ENCODE measurements at regions not wholly inside any gene's neighbourhood (a gene's known extent, or its start where the extent isn't known, plus 50 kb on each side); places are given as distances from the start of the nearest gene placed in this dataset.
A peak's percentile ranks its signal among the peaks of the same experiment; 100 is the strongest.
"Not testable (repeated sequence)": the region's sequence is repeated elsewhere in the genome, so short reads cannot be mapped to it uniquely, and the experiment has no call there.

DNA sequence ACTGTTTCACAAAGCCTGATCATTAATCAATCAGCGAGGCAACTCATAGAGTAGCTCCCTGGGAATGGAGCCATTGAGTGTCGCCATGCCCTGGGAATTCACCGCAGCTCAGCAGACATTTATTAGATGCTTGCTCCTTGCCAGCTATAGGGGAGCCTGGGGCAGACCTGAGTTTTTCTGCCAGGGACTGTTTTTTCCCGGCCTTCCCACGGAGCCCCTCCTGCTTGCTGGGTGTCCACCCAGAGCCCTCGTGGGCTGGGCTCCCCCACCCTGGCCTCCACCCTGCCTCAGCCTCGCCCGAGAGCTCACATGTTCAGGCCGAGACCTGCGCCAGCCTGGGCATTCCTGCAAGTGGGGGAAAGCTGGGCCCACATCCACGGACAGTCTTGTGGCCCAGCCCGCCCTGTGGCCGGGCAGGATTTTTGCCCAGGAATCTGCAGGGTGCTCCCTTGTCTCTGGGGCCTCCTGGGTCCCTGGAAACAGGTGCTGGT lies 64.9 kb downstream of the SMIM38 start:
- DNase-seq = no peak

DNA sequence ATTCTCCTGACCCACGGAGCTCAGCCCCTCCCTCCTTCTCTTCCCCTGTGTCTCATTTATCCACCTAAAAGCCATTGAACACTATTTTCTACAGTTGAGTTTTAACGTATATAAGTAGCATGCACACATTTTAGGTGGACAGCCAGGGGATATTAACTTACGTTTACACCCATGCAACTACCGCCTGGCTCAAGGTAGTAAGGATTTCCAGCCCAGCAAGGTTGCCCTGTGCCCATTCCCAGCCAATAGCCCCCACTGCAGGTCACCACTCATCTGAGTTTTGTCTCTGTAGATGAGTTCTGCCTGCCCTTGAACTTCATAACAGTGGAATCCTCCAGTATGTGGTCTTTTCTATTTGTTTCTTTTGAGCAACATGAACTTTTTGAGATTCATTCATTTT lies 65.4 kb downstream of the SMIM38 start:
- no peak for DNase-seq

DNA sequence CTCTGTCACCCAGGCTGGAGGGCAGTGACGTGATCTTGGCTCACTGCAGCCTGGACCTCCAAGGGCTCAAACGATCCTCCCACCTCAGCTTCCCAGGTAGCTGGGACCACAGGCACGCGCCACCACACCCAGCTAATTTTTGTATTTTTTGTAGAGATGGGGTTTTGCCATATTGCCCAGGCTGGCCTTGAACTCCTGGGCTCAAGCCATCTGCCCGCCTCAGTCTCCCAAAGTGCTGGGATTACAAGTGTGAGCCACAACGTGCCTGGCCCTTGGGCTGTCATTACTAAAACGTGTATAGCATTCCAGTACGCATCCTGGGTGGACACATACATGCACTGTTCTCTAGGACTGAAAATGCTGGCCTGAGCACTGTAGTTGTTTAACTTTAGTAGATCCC lies 65.9 kb downstream of the SMIM38 start:
- DNase-seq = not testable (repeated sequence)

DNA sequence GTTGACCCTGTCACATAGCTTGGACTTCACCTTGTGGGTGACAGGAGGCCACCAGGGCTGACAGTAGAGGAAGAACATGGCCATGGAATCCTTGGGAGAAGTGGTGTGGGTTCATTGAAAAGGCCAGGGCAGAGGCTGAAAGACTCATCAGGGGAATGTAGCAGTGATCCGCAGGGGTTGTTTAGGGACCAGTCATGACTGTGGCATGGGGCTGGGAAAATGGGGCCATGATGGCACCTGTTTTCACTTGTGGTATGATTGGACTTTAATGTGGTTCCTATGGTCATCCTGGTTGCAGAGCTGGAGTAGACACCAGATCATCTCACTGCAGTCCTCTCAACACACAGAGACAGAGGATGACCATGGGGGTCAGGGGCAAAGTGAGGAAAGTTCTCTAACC lies 66.7 kb upstream of the MYEOV start:
- DNase-seq = no peak

DNA sequence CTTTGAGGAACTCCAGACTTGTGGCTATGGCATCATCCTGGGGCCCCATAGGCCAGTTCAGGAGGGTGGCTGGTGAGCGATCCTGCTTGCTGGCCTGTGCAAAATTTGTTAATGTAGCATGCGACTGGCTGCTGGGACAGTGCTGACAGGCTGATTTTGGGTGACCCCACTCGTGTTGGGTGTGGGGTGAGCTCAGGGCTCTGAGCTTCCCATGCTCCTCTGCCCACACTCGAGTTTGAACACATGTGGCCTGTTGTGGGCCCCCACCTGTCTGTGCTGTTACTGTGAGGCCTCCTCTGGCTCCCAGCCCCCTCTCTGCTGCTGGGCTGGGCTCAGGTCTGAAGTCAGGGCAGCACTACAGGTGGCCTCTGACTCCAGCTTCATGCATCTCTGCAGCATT lies 64.4 kb upstream of the MYEOV start:
- no peak for DNase-seq

DNA sequence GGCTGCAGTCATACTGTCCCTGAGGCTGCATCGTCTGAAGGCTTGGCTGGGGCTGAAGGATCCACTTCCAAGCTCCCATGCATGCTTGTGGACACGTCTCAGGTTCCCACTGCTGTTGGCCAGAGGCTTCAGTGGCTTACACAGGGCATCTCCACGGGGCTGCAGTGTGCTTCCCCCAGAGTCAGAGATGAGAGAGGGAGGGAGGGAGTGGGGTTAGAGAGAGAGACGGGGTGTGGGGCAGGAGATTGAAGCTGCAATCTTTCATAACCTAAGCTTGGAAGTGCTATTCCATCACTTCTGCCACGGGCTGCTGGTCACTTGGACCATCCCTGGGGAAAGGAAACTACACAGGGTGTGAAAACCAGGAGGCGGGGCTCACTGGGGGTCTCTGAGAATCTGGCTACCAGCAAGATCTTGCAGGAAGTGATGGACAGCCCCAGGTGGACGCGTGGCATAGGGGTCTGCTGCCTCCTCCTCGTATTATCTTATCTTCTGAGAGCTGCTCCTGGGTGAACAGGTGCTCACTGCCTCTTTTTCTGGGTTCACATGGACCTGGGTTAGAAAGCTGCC lies 63.0 kb upstream of the MYEOV start:
- DNase-seq = no peak

DNA sequence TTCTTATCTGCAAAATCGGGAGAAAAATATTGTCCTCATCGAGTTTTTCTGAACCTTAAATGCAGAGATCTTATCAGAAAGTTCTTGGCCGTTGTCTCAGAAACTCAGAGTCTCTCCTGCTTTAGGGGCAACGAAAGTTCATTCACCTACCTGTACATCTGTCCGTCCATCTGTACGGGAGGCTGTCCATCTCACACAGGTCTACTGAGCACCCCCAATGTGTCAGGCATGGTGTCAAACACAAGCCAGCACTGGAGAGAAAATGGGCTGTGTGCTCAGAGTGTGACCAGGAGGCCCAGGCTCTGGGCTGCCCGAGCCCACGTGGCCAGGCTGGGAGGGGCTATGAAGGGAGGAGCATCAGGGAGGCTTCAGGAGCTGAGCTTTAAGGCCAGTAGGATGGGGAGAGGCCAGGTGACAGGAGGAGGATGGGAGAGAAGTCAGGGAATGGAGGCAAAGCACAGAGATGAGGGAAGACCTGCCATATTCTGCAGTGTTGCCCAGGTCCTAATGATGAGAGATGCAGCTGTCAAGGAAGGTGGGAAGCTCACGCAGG lies 62.4 kb upstream of the MYEOV start:
- no peak for DNase-seq

DNA sequence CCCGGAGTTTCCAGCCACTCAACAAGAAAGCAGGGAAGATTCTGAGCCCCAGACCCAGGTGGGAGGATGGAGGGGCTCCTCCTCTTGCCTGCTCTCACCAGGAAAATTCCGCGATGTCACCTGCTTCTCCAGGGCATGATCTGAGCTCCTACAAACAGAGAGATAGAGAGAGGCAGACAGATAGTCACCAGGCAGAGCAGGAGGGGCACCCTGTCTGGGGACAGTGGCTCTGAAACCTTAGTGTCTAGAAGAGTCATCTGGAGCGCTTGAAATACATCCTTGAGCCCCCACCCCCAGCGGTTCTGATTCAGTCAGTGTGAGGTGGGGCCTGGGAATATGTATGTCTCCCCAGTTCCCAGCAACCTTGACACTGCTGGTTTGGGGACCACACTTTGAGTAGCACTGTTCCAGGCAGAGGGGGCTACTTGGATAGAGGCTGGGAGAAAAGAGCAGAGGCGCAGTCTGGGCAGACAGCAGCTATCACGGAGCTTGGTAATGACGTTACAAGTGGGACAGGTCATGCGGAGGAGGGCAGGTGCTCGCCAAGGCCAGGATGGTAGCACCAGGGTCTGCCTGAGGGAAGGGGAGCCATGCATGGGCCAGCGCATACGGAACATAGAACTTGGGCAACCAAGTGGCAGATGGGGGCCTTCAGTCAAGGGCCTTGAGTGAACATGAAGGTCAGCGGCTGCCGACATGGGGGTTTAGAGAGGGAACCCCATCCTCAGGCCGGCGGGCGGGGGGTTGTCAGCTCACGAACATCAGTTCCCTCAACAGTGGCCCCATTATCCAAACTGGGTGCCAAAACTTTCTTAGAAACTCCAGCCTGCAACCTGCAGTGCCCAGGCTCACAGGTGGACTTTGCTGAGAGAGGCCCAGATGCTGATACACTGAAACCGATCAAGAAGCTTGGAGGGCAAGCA lies 60.9 kb upstream of the MYEOV start:
- no peak for DNase-seq

DNA sequence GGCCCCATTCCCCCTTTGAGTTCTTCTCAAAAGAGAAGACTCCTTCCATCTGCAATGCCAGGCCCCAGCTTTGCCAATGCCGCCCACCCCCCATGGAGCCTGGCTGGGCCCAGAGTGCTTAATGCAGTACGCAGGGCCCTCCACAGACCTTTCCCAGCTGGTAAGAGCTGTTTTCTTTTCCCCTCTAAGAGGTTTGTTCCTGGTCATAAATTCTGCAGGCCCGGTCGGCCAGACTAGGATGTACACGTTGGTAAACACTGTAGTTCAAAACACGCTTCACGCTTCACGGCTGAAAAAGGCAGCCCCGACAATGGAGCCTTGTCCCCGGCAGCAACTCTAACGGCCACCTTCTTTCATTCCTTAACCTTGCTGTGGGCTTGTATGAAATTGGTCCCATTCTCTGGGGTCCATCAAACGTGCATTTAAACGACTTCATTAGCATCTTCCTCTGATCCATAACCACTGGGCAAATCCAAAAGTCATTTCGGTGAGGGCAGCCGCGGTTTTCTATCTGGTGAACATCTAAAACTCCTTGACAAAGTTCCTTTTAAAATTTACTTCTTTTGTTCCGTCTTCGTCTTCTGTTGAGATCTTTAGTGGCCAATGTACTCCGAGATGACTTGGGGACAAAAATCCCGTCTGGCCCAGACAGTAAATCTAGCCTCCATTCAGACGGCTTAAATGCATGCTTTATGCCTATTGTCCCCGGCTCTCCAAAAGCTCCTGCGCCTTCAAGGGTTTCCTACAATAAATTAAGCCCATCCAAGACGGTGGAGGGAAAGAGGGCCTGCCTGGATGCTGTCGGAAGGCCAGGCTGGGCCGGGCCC lies 60.0 kb upstream of the MYEOV start:
- no peak for DNase-seq

DNA sequence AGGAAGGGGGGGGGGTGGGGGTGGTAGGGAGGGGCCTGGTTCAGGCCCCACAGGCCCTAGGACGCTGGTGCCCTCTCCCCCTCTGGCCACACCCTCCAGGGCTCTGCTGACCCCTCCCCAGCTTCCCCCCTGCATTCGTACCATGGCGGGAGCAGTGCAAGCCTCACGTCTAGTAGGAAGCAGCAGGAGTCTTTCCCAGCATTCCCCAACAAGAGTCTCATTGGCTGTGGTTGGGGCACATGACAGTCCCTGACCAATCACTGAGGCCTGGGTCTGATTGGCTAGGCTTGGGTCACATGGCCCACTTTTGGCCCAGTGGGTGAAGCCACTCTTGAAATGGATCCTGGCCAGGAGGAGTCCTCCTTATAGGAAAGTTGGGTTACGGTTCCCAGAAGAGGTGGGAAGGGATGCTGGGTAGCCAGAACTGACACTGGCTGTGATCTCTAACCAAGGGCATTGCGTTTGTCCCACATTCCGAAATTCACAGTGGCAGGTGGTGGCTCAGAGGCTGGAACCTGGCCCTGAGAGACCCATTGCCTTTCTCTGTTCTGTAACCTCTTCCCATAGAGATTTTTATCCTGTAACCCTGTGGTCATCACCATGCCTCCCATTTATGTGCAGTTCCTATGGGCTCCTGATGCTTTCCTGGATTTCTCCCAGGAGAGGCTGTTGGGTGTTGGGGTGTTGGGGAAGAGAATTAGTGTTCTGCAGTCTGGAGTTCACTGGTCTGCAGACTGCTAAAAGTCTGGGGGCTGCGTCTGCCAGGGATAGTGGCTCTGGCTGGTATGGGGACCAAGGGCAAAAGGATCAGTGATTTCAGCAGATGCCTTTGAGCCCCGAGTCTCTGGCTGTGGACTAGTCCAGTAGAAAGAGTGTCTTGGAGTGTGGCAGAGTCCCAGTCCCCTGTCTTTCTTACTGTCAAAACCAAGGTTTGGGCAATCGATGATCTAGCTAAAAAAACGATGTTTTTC lies 58.9 kb upstream of the MYEOV start:
- DNase-seq = no peak

DNA sequence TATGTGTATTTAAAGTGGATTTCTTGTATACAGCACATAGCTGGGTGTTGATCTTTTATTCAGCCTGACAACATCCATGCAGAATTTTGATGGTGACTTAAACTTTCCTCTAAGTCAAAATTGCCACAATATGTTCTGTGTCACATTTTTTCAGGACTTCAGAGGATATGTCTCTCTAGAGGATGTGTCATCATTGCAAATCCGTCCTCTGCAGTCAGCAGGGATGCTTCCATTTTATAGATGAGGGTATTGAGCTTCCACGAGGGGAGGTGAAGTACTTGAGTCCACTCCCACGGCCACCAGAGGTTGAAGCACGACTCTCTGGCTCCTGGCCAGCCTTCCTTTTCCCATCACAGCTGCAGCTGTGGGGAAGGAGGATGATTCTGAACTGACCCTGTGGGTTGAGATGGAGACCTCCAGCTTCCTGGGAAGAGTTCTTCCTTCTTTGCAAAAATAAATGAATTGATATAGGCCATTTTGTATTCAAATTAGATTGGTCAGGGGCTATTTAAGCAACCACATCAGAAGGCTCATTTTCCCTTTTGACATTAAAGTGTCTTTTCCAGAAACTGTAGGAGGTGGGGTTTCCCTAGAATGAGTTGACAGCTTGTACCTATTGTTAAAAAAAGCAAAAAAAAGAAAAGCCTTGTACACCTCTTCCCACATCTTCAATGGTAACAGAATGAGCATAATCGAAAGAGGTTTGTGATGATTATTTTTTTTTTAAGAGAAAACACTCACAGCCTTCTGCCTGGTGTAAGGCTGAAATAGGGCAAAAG lies 55.2 kb upstream of the MYEOV start:
- DNase-seq = no peak

DNA sequence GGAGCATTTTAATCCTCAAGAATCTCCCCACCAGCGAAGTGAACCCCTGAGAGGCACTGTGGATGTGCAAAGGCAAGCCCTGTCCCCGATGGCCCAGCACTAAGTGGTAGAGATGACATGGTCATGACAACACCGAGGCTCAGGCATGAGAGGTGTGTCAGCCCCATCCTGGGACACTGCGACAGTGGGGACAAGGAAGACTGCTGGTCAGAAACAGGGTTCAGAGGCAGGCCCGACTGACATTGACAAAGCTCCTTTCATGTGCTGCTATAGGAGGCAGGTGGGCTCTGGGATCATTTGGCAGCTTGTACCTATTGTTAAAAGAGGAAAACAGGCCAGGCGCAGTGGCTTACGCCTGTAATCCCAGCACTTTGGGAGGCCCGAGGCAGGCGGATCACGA lies 54.3 kb upstream of the MYEOV start:
- no peak for DNase-seq

DNA sequence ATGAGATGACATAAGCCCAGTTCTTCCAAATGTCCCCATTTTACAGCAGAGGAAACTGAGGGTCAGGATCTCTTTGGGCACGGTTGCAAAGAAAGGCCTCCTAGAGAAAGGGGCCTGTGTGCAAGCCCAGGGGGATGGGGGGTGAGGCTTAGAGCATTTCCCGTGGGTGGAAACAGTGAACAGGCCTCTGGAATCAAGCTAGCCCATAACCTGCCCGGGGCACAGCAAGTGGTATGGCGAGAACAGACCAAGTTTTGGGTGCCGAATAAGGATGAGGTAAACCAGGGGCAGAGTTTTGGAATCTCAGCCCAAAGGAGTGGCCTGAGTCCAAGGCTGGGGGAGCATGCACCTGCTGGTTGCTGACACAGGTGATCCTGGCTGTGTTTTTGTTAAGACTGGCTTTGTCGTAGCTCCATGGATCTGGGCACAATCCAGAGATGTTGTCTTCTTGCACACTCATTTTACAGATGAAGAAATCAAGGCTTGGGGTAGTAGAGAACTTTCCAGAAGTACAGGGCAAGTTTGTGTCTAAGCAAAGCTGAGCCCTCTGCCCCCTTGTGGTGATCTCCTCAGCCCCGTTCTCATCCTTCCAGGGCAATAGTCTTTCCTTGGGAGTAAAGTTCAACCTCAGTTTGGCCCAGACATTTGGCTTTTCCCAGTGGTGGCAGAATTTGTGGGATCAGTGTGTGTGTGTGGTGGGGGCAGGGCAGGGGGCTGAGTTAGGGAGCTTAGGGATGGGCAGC lies 53.5 kb upstream of the MYEOV start:
- DNase-seq = peak; percentile 46

DNA sequence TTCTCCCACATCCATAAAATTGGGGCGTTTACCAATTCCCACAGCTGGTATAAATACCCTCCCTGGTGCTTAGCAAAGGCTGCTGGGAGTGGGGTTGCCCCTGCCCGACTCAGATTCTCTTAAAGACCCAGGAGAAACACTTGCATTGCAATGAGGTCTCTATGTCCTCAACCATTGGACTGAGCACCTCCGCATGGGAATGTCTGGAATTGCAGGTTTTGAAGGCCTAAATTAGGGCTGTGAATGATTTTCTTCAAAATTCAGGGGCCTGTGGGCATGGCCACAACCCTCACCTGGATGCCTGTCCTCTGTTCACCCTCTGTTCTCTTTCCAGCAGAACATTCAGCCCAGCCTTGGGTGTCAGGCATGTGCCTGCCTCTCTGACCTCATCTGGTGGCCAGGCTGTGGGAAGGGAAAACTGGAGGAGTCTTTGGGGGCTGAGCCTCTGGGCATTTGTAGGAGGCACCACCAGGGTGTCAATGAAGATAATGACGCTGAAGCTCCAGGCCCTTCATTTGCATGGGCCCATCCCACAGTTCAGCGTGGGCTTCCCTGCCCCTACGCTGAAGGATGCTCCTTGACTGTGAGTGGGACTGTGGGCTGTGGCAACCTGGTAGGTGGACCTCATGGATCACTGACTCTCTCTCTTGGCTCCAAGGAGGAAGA lies 52.7 kb upstream of the MYEOV start:
- no peak for DNase-seq

DNA sequence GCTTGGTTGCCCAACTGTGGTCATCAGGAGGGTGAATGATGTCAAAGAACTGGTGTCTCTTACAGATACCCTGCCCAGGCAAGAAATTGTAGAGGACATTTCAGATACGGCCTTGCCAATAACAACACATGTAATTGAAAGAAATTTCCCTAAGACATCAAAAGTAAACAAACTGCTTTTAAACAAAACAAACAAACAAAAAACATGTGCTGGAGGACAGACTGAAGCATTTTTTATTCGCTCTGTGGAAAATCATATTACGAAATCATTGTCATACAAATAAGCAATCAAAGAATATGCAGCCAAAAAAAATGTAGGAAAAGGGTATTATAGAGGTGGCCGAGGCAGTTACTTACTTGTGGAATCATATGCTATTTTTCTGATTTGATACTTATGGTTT lies 52.1 kb upstream of the MYEOV start:
- no peak for DNase-seq

DNA sequence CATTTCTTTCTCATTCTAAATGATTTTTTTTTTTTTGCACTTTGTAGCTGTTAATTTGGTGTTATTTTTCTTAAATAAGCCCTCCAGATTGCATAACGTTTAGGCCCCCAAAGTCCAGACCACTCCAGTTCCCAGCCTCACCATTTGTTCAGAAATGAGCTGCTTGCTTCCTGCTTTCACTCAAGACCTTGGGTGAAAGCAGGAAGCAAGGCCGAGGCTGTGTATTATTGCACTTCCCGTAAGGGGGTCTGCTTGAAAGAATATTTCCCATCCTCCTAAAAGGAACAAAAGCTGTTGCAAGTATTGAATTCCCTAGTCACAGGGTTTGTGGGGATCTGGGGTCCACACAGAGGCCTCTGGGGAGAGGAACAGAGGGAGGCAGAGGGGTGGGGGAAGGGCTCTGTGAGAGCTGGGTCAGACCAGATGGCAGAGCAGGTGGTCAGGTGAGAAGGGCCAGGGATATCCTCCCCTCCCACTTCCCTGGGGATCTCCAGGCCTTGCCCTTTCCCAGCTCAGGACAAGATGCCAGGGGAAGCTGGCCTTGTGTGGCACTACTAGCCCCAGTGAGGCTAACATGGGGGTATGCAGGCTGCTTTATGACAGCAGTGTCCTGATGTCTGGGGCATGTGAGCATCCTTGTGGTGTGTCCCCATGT lies 51.6 kb upstream of the MYEOV start:
- DNase-seq = peak; percentile 40

DNA sequence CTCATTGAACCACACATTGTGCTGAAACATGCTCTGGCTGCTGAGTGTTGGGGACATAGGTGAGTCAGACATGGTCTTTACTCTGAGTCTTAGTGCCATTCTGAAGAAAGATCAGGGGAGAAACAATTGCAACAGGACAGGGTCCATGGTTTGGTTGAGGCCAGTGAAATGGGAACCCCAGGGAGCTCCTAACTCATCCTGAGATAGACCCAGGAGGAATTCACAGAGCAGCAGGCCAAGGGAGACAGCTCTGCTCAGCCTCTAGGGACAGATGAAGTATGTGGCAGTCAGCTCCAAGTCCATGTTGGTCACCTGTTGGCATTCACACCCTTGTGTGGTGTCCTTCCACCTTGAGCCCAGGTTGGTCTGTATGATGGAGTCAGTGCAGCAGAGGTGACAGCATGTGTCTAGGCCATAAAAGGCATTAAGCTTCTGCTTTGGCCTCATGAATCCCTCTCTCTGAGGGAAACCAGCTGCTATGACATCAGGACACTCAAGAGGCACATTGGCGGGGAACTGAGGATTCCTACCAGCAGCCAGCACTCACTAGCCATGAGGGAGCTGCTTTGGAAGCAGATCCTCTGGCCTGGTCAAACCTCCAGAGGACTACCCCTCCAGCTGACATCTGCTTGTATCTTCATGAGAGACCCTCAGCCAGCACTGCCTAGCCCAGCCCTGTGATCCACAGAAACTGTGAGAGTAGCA lies 50.3 kb upstream of the MYEOV start:
- no peak for DNase-seq

All from dermis blood vessel endothelial cell (primary cell).